K562 (cell line): ENCODE measurements at regions not wholly inside any gene's neighbourhood (a gene's known extent, or its start where the extent isn't known, plus 50 kb on each side); places are given as distances from the start of the nearest gene placed in this dataset.

Experiments used
- ATAC-seq: fragments of 200-7000 bp; cut with Tn5 transposase; 3 replicates; pipeline ENCODE4 v1.9.1; 2020; ENCODE audit warnings: moderate library complexity
- BruUV-seq: library from RNA; stranded (reverse); fragments of 400-500 nt; replicated peaks from 2 replicates; lab custom pipeline; 2021; lab: Mats Ljungman, UMichigan
- CTCF ChIA-PET: fragments of 300-600 bp; formaldehyde crosslinking; extraction: SDS; loops from one replicate; lab custom pipeline; 2021; ENCODE audit warnings: low intra/inter-chr PET ratio; lab: Yijun Ruan, JAX
- POLR2A ChIA-PET: fragments of 300-600, 350-650 bp; sonication (Branson Sonifier 250); formaldehyde crosslinking; extraction: SDS; loops from one replicate; lab custom pipeline; 2021; ENCODE audit warnings: antibody characterized with exemption, inconsistent platforms; lab: Yijun Ruan, JAX
- DNase-seq, 4 experiments: peaks; one replicate each; pipeline versions ENCODE4 v3.0.0 to v3.0.0-alpha.2; 2011 to 2018; ENCODE audit warnings: low spot score in 3 of 4, mixed read lengths in 3 of 4; ENCODE audit errors: extremely low read depth in 1 of 4
- FAIRE-seq: peaks from 2 replicates; lab custom pipeline; 2011; peaks lifted over from hg19 to GRCh38; lab: Jason Lieb, UNC
- H2AFZ ChIP-seq: 2 replicates; pipeline ENCODE4 v1.6.0; 2011; ENCODE audit warnings: low read depth, low read length, control low read depth, inconsistent platforms
- H3K27ac ChIP-seq: fragments of 200-600 bp; 3 replicates; pipeline ENCODE4 v1.8.0; 2011; ENCODE audit warnings: low read depth, mild to moderate bottlenecking, control low read depth, inconsistent platforms, low read length, moderate library complexity, mixed read lengths; ENCODE audit errors: extremely low read depth
- H3K27me3 ChIP-seq, 2 experiments: fragments of 300-600 bp in 1 of 2; 2 replicates in 1 of 2; 3 replicates in 1 of 2; pipeline versions ENCODE4 v1.6.0 to v1.8.0; 2011; ENCODE audit warnings: inconsistent platforms in 2 of 2, low read length in 2 of 2, mild to moderate bottlenecking in 1 of 2, mixed read lengths in 1 of 2, moderate library complexity in 1 of 2; ENCODE audit not compliant: control insufficient read depth in 2 of 2, insufficient read depth in 2 of 2
- H3K36me3 ChIP-seq: fragments of 300-600 bp; 3 replicates; pipeline ENCODE4 v1.8.0; 2011; ENCODE audit warnings: mild to moderate bottlenecking, low read length, inconsistent platforms; ENCODE audit not compliant: control insufficient read depth, insufficient read depth
- H3K4me1 ChIP-seq, 2 experiments: fragments of 200-600 bp in 1 of 2; replicated peaks in 1 of 2; 2 replicates in 1 of 2; 3 replicates in 1 of 2; pipeline versions ENCODE4 v1.5.1 to v1.8.0; 2011; ENCODE audit warnings: inconsistent platforms in 2 of 2, low read length in 2 of 2, mild to moderate bottlenecking in 1 of 2, mixed read lengths in 1 of 2, moderate library complexity in 1 of 2; ENCODE audit not compliant: control insufficient read depth in 2 of 2, insufficient read depth in 2 of 2
- H3K4me2 ChIP-seq: 2 replicates; pipeline ENCODE4 v1.6.1; 2011; ENCODE audit warnings: low read length, control low read depth, inconsistent platforms, mixed read lengths; ENCODE audit not compliant: insufficient read depth
- H3K4me3 ChIP-seq: fragments of 200-600 bp; sonication (generic), shearing (Covaris generic); 2 replicates; pipeline ENCODE4 v1.5.1; 2016; ENCODE audit warnings: control low read depth, inconsistent platforms
- H3K79me2 ChIP-seq: fragments of 200-600 bp; 3 replicates; pipeline ENCODE4 v1.8.0; 2011; ENCODE audit warnings: low read length, inconsistent platforms; ENCODE audit not compliant: control insufficient read depth, insufficient read depth
- H3K9ac ChIP-seq, 2 experiments: 2 replicates each; pipeline versions ENCODE4 v1.6.0 to v1.6.1; 2011; ENCODE audit warnings: low read depth in 2 of 2, low read length in 2 of 2, control low read depth in 1 of 2, inconsistent platforms in 1 of 2, mild to moderate bottlenecking in 1 of 2, mixed read lengths in 1 of 2; ENCODE audit not compliant: insufficient read depth in 1 of 2
- H3K9me1 ChIP-seq: one replicate; pipeline ENCODE4 v1.6.0; 2011; ENCODE audit warnings: inconsistent platforms, mild to moderate bottlenecking, low read length, moderate library complexity; ENCODE audit not compliant: control insufficient read depth, insufficient read depth
- H3K9me3 ChIP-seq: replicated peaks from 2 replicates; pipeline ENCODE4 v1.5.1; 2011; ENCODE audit warnings: low read depth, low read length, inconsistent platforms; ENCODE audit not compliant: control insufficient read depth, insufficient read depth
- H4K20me1 ChIP-seq: replicated peaks from 2 replicates; pipeline ENCODE4 v1.6.1; 2011; ENCODE audit warnings: low read length, inconsistent platforms, mixed read lengths; ENCODE audit not compliant: control insufficient read depth, insufficient read depth
- ASH1L ChIP-seq: fragments of 450-650 bp; IDR thresholded peaks from 2 replicates; pipeline ENCODE4 v1.6.1; 2018; ENCODE audit warnings: borderline replicate concordance, mild to moderate bottlenecking, low read depth; ENCODE audit not compliant: partially characterized antibody
- ATF4 ChIP-seq: fragments of 450-650 bp; formaldehyde crosslinking; IDR thresholded peaks from 2 replicates; pipeline ENCODE4 v1.4.0; 2022; ENCODE audit warnings: mild to moderate bottlenecking, moderate library complexity
- CREB3L1 ChIP-seq: fragments of 450-650 bp; IDR thresholded peaks from 2 replicates; pipeline ENCODE4 v1.6.1; 2014; ENCODE audit warnings: low read depth, mild to moderate bottlenecking, moderate library complexity, borderline replicate concordance
- FOXO4 ChIP-seq: fragments of 450-650 bp; formaldehyde crosslinking; IDR thresholded peaks from 2 replicates; pipeline ENCODE4 v1.4.0; 2020; ENCODE audit warnings: mild to moderate bottlenecking, moderate library complexity
- GTF2B ChIP-seq: IDR thresholded peaks from 2 replicates; pipeline ENCODE4 v1.6.1; 2011; ENCODE audit not compliant: insufficient read length; ENCODE audit errors: extremely low read depth
- MAFF ChIP-seq: IDR thresholded peaks from 2 replicates; pipeline ENCODE4 v1.6.1; 2012; ENCODE audit warnings: low read length, improper control_type of control experiment
- RAD21 ChIP-seq, 2 experiments: fragments of 250-450 bp in 1 of 2; fragments of 450-650 bp in 1 of 2; sonication (Bioruptor Pico) in 1 of 2; formaldehyde crosslinking in 1 of 2; IDR thresholded peaks in 1 of 2; conservative IDR thresholded peaks in 1 of 2; 2 replicates each; pipeline versions ENCODE4 v1.4.0 to v1.8.0; 2020 to 2022; ENCODE audit warnings: mild to moderate bottlenecking in 2 of 2, moderate library complexity in 1 of 2
- RBM34 ChIP-seq: fragments of 200-400 bp; formaldehyde crosslinking; IDR thresholded peaks from 2 replicates; pipeline ENCODE4 v1.6.1; 2018; ENCODE audit warnings: low read length, borderline replicate concordance; ENCODE audit not compliant: insufficient read depth
- RFX5 ChIP-seq: IDR thresholded peaks from 2 replicates; pipeline ENCODE4 v1.6.1; 2011; ENCODE audit warnings: low read depth, mild to moderate bottlenecking, improper control_type of control experiment, low read length
- SFPQ ChIP-seq: fragments of 200-400 bp; formaldehyde crosslinking; IDR thresholded peaks from 2 replicates; pipeline ENCODE4 v1.6.1; 2017; ENCODE audit warnings: mild to moderate bottlenecking, low read depth, low read length, moderate library complexity
- TBL1XR1 ChIP-seq, 2 experiments: IDR thresholded peaks; 2 replicates each; pipeline ENCODE4 v1.6.1; 2012; ENCODE audit warnings: improper control_type of control experiment in 2 of 2, low read length in 2 of 2, mild to moderate bottlenecking in 1 of 2
- ZNF696 ChIP-seq: fragments of 250-450 bp; sonication (Bioruptor Pico); conservative IDR thresholded peaks from 2 replicates; pipeline ENCODE4 v1.4.0; 2020; ENCODE audit warnings: mild to moderate bottlenecking, moderate library complexity
- WGBS: fragments of 100-300 bp; shearing (Covaris generic); methylation state at CpG from one replicate; pipeline ENCODE4 v1.1.6; 2016; ENCODE audit warnings: low coverage, mixed read lengths; ENCODE audit not compliant: insufficient coverage; ENCODE audit errors: missing lambda C conversion rate; 5-methylcytosine and 5-hydroxymethylcytosine counted together
- in situ Hi-C: fragments of 300-500 bp; cut with MboI; formaldehyde crosslinking; loops from 4 replicates; pipeline ENCODE4 v1.15.0; 2018; ENCODE audit warnings: inconsistent platforms, mixed read lengths
- intact Hi-C: fragments of 100-400 bp; cut with micrococcal nuclease; formaldehyde crosslinking; loops from 2 replicates; pipeline ENCODE4 v1.14.2; 2022

- no peak for TF ChIP-seq SFPQ
- TF ChIP-seq MAFF = no peak
- no peak for TF ChIP-seq ZNF696
- TF ChIP-seq GTF2B = no peak
These were observed 72.1 kb downstream of the KLF12 start (continued) for GRCh38 chr13:74061926-74062595.

- Histone ChIP-seq H2AFZ (no peak overlapping the region), H3K9ac (no peak overlapping the region), H3K9me3 (no peaks in the 10 kb centered on the region), H3K27ac (no peak overlapping the region), H3K27me3 (no peaks in the 10 kb centered on the region), H3K36me3 (no peaks in the 10 kb centered on the region), H3K4me2 (no peak overlapping the region), H3K9me1 (no peaks in the 10 kb centered on the region), H3K4me3 (no peak overlapping the region), H4K20me1 (no peaks in the 10 kb centered on the region), H3K79me2 (no peaks in the 10 kb centered on the region), H3K4me1 (no peaks in the 10 kb centered on the region)
- no TSS peak for BruUV-seq
- ATAC-seq (no peak), FAIRE-seq (no peak), DNase-seq (no peak)
- intact Hi-C loops = no loop called here
- in situ Hi-C loops = no loop called here
- WGBS = 0% methylated on average over 5 of the region's 5 CpGs
- POLR2A ChIA-PET = no interaction called here
- CTCF ChIA-PET = no interaction called here
- TF ChIP-seq CREB3L1 (no peak), FOXO4 (CRISPR knock-in tag) (no peak), ASH1L (no peak), ATF4 (CRISPR knock-in tag) (no peak), RBM34 (no peak), RFX5 (no peak), TBL1XR1 (IDR thresholded peaks at IDR 0.05; ENCODE audit: low read length in 2 of 2) (no peak), RAD21 (CRISPR knock-in tag; conservative IDR thresholded peaks at IDR 0.05 in 1 of 2, IDR thresholded peaks at IDR 0.05 in 1 of 2) (no peak)
These were observed 77.2 kb downstream of the KLF12 start for GRCh38 chr13:74056801-74057542.
